ENCODE measurements at regions not wholly inside any gene's neighbourhood (a gene's known extent, or its start where the extent isn't known, plus 50 kb on each side); places are given as distances from the start of the nearest gene placed in this dataset.

- H3K36me3 ChIP-seq (ENCODE audit: control insufficient read depth, insufficient read depth, low read length): no peaks in the 10 kb centered on the region
- no peaks in the 10 kb centered on the region for H3K27me3 ChIP-seq (replicated peaks; ENCODE audit: control insufficient read depth, insufficient read depth, low read length)
- no peak for DNase-seq (ENCODE audit: extremely low read depth, insufficient read length)
- no peak for TF ChIP-seq CTCF (IDR thresholded peaks at IDR 0.05; ENCODE audit: insufficient read depth, low read length, poor library complexity, severe bottlenecking)
- H3K4me3 ChIP-seq (replicated peaks; ENCODE audit: low read depth, low read length): peak overlapping the region; percentile 83
Measured at GRCh38 chr16:85552980-85553435, 60.1 kb upstream of the GSE1 start.

- TF ChIP-seq CTCF (IDR thresholded peaks at IDR 0.05; ENCODE audit: insufficient read depth, low read length, poor library complexity, severe bottlenecking): peak; percentile 17
- Histone ChIP-seq H3K4me3 (replicated peaks; ENCODE audit: low read depth, low read length) (peak overlapping the region; percentile 83), H3K36me3 (ENCODE audit: control insufficient read depth, insufficient read depth, low read length) (no peaks in the 10 kb centered on the region), H3K27me3 (replicated peaks; ENCODE audit: control insufficient read depth, insufficient read depth, low read length) (no peaks in the 10 kb centered on the region)
- peak; percentile 85 for DNase-seq (ENCODE audit: extremely low read depth, insufficient read length)
Measured at GRCh38 chr16:85553436-85554113, 59.5 kb upstream of the GSE1 start.

GRCh38 chr16:85554114-85554888 is 58.8 kb upstream of the GSE1 start:
- peak; percentile 50 for DNase-seq (ENCODE audit: extremely low read depth, insufficient read length)
- peak overlapping the region; percentile 83 for H3K4me3 ChIP-seq (replicated peaks; ENCODE audit: low read depth, low read length)
- no peaks in the 10 kb centered on the region for H3K27me3 ChIP-seq (replicated peaks; ENCODE audit: control insufficient read depth, insufficient read depth, low read length)
- TF ChIP-seq CTCF (IDR thresholded peaks at IDR 0.05; ENCODE audit: insufficient read depth, low read length, poor library complexity, severe bottlenecking): no peak
- H3K36me3 ChIP-seq (ENCODE audit: control insufficient read depth, insufficient read depth, low read length): no peaks in the 10 kb centered on the region

- Histone ChIP-seq H3K27me3 (replicated peaks; ENCODE audit: control insufficient read depth, insufficient read depth, low read length) (no peaks in the 10 kb centered on the region), H3K36me3 (ENCODE audit: control insufficient read depth, insufficient read depth, low read length) (no peaks in the 10 kb centered on the region), H3K4me3 (replicated peaks; ENCODE audit: low read depth, low read length) (peak overlapping the region; percentile 83)
- DNase-seq (ENCODE audit: extremely low read depth, insufficient read length): peak; percentile 72
- no peak for TF ChIP-seq CTCF (IDR thresholded peaks at IDR 0.05; ENCODE audit: insufficient read depth, low read length, poor library complexity, severe bottlenecking)
Measured at GRCh38 chr16:85554889-85555718, 58.0 kb upstream of the GSE1 start.

- TF ChIP-seq CTCF (IDR thresholded peaks at IDR 0.05; ENCODE audit: insufficient read depth, low read length, poor library complexity, severe bottlenecking): no peak
- H3K36me3 ChIP-seq (ENCODE audit: control insufficient read depth, insufficient read depth, low read length): no peaks in the 10 kb centered on the region
- peak overlapping the region; percentile 83 for H3K4me3 ChIP-seq (replicated peaks; ENCODE audit: low read depth, low read length)
- peak; percentile 64 for DNase-seq (ENCODE audit: extremely low read depth, insufficient read length)
- H3K27me3 ChIP-seq (replicated peaks; ENCODE audit: control insufficient read depth, insufficient read depth, low read length): no peaks in the 10 kb centered on the region
Measured at GRCh38 chr16:85555719-85556455, 57.2 kb upstream of the GSE1 start.
